ENCODE measurements at regions not wholly inside any gene's neighbourhood (a gene's known extent, or its start where the extent isn't known, plus 50 kb on each side); places are given as distances from the start of the nearest gene placed in this dataset.
"Not testable (repeated sequence)": the region's sequence is repeated elsewhere in the genome, so short reads cannot be mapped to it uniquely, and the experiment has no call there.

GRCh38 chr10:45243261-45243660 is 72.1 kb downstream of the OR13A1 start:
- in situ Hi-C loops (cut with MboI; ENCODE audit: low sequenced_read_pairs): loop anchor here (25.0 kb wide), 1 partner anchor 1019 kb away; no protein-coding TSS in a partner anchor

- in situ Hi-C loops (cut with MboI; ENCODE audit: low sequenced_read_pairs): loop anchor here (25.0 kb wide), 1 partner anchor 1016 kb away; no protein-coding TSS in a partner anchor
Observed at GRCh38 chr10:45246522-45246921, 68.9 kb downstream of the OR13A1 start.

- in situ Hi-C loops (cut with MboI; ENCODE audit: low sequenced_read_pairs): loop anchor here (25.0 kb wide), 1 partner anchor 1012 kb away; no protein-coding TSS in a partner anchor
Observed at GRCh38 chr10:45249978-45250693, 65.3 kb downstream of the OR13A1 start.

GRCh38 chr10:45250694-45251075 is 64.7 kb downstream of the OR13A1 start:
- in situ Hi-C loops (cut with MboI; ENCODE audit: low sequenced_read_pairs): not testable (repeated sequence)
